ENCODE measurements at regions not wholly inside any gene's neighbourhood (a gene's known extent, or its start where the extent isn't known, plus 50 kb on each side); places are given as distances from the start of the nearest gene placed in this dataset.

- TF ChIP-seq POLR2A (IDR thresholded peaks at IDR 0.05), result no peak
- TF ChIP-seq, protein P1, sequence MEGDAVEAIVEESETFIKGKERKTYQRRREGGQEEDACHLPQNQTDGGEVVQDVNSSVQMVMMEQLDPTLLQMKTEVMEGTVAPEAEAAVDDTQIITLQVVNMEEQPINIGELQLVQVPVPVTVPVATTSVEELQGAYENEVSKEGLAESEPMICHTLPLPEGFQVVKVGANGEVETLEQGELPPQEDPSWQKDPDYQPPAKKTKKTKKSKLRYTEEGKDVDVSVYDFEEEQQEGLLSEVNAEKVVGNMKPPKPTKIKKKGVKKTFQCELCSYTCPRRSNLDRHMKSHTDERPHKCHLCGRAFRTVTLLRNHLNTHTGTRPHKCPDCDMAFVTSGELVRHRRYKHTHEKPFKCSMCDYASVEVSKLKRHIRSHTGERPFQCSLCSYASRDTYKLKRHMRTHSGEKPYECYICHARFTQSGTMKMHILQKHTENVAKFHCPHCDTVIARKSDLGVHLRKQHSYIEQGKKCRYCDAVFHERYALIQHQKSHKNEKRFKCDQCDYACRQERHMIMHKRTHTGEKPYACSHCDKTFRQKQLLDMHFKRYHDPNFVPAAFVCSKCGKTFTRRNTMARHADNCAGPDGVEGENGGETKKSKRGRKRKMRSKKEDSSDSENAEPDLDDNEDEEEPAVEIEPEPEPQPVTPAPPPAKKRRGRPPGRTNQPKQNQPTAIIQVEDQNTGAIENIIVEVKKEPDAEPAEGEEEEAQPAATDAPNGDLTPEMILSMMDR (IDR thresholded peaks at IDR 0.05), result no peak
Measured at GRCh38 chr4:10175626-10176025, 59.0 kb upstream of the WDR1 start.

Measured in vagina (tissue), 2 donors.